Activated CD4-positive, alpha-beta memory T cell treated with anti-CD3 and anti-CD28 coated beads for 36 hours (primary cell): ENCODE measurements at regions not wholly inside any gene's neighbourhood (a gene's known extent, or its start where the extent isn't known, plus 50 kb on each side); places are given as distances from the start of the nearest gene placed in this dataset.

ENCODE experiments used
- CTCF ChIA-PET: fragments of 350-600 bp; sonication (Branson Sonifier 250); formaldehyde crosslinking; loops from one replicate; lab custom pipeline; 2021; ENCODE audit warnings: antibody characterized with exemption, inconsistent platforms; lab: Charles Lee
- POLR2A ChIA-PET: fragments of 350-600 bp; sonication (Branson Sonifier 250); formaldehyde crosslinking; loops from one replicate; lab custom pipeline; 2021; ENCODE audit warnings: antibody characterized with exemption; lab: Charles Lee
- DNase-seq: peaks from one replicate; pipeline ENCODE4 v3.0.0-alpha.2; 2020
- H3K27ac Mint-ChIP-seq: one replicate; pipeline ENCODE4 v1.8.0; 2021; ENCODE audit warnings: mixed read lengths
- H3K27me3 Mint-ChIP-seq: one replicate; pipeline ENCODE4 v1.8.0; 2021; ENCODE audit warnings: mixed read lengths
- H3K36me3 Mint-ChIP-seq: one replicate; pipeline ENCODE4 v1.8.0; 2021; ENCODE audit warnings: mixed read lengths
- H3K4me1 Mint-ChIP-seq: one replicate; pipeline ENCODE4 v1.8.0; 2021; ENCODE audit warnings: low read depth, mixed read lengths
- H3K4me3 Mint-ChIP-seq: one replicate; pipeline ENCODE4 v1.8.0; 2021; ENCODE audit warnings: mild to moderate bottlenecking, mixed read lengths
- H3K9me3 Mint-ChIP-seq: one replicate; pipeline ENCODE4 v1.8.0; 2021; ENCODE audit warnings: mixed read lengths
- intact Hi-C: fragments of 100-400 bp; cut with micrococcal nuclease; formaldehyde crosslinking; loops from one replicate; pipeline ENCODE4 v1.15.1; 2023

GRCh38 chr4:45621971-45622370 lies 501.9 kb downstream of the GABRG1 start:
- CTCF ChIA-PET, result no interaction called here
- H3K4me3 Mint-ChIP-seq, result no peak overlapping the region
- no peaks in the 10 kb centered on the region for H3K36me3 Mint-ChIP-seq
- intact Hi-C loops, result no loop called here
- H3K9me3 Mint-ChIP-seq, result no peaks in the 10 kb centered on the region
- no peaks in the 10 kb centered on the region for H3K4me1 Mint-ChIP-seq
- no peaks in the 10 kb centered on the region for H3K27me3 Mint-ChIP-seq
- no peak overlapping the region for H3K27ac Mint-ChIP-seq
- no peak for DNase-seq
- POLR2A ChIA-PET, result no interaction called here

GRCh38 chr4:45620808-45621207 lies 503.0 kb downstream of the GABRG1 start:
- no peak for DNase-seq
- POLR2A ChIA-PET, result no interaction called here
- CTCF ChIA-PET, result no interaction called here
- H3K4me1 Mint-ChIP-seq, result no peaks in the 10 kb centered on the region
- no peaks in the 10 kb centered on the region for H3K36me3 Mint-ChIP-seq
- H3K9me3 Mint-ChIP-seq, result no peaks in the 10 kb centered on the region
- H3K27ac Mint-ChIP-seq, result no peak overlapping the region
- H3K4me3 Mint-ChIP-seq, result no peak overlapping the region
- no peaks in the 10 kb centered on the region for H3K27me3 Mint-ChIP-seq
- intact Hi-C loops, result no loop called here

DNA sequence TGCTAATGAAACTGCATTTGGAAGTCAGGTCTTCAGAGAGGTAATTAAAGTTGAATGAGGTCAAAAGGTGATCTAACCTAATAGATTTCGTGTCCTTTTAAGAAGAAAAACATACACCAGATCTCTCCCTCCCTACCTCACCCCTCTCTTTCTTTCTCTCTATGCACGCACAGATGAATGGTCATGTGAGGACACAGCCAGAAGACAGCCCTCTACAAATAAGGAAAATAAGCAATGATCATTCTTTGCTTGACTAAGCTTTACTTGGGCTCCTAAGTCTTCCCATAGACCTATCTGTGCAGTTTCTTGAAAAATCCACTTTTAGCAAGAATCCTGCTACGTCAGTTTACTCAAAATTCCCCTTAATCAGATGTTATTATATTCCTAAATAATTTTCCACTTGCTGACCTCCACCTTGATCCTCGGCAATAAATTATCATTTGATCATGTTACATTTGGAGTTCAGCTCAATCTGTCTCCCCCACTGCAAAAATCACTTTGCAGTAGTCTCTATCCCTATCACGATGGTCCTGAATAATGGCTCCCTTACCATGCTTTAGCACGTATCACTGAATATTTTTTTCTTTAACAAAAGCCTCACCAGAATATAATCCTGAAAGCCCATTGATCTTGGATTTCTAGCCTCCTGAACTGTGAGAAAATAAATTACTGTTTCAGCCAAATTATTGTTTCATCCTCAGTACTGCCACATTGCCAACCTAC lies 527.3 kb downstream of the GABRG1 start:
- ChIA-PET CTCF (no interaction called here), POLR2A (no interaction called here)
- H3K27ac Mint-ChIP-seq, result no peak overlapping the region
- intact Hi-C loops, result no loop called here
- no peaks in the 10 kb centered on the region for H3K27me3 Mint-ChIP-seq
- peaks cover 16% of the 10 kb centered on the region for H3K9me3 Mint-ChIP-seq
- no peak overlapping the region for H3K4me3 Mint-ChIP-seq
- no peak for DNase-seq
- H3K4me1 Mint-ChIP-seq, result no peaks in the 10 kb centered on the region
- H3K36me3 Mint-ChIP-seq, result no peaks in the 10 kb centered on the region

- H3K36me3 Mint-ChIP-seq, result no peaks in the 10 kb centered on the region
- CTCF ChIA-PET, result no interaction called here
- intact Hi-C loops, result no loop called here
Measured at GRCh38 chr4:45580334-45580733, 543.5 kb downstream of the GABRG1 start.

GRCh38 chr4:45578874-45579273 lies 545.0 kb downstream of the GABRG1 start:
- H3K4me3 Mint-ChIP-seq, result no peak overlapping the region
- DNase-seq, result no peak
- intact Hi-C loops, result no loop called here
- H3K4me1 Mint-ChIP-seq, result no peaks in the 10 kb centered on the region
- CTCF ChIA-PET, result no interaction called here
- H3K9me3 Mint-ChIP-seq, result peaks cover 8% of the 10 kb centered on the region
- H3K36me3 Mint-ChIP-seq, result no peaks in the 10 kb centered on the region
- H3K27me3 Mint-ChIP-seq, result no peaks in the 10 kb centered on the region
- POLR2A ChIA-PET, result no interaction called here
- no peak overlapping the region for H3K27ac Mint-ChIP-seq

More at GRCh38 chr4:45580334-45580733, 543.5 kb downstream of the GABRG1 start:
- H3K4me3 Mint-ChIP-seq, result no peak overlapping the region
- H3K27ac Mint-ChIP-seq, result no peak overlapping the region
- no peaks in the 10 kb centered on the region for H3K4me1 Mint-ChIP-seq
- no peaks in the 10 kb centered on the region for H3K27me3 Mint-ChIP-seq
- DNase-seq, result no peak
- POLR2A ChIA-PET, result no interaction called here
- peaks cover 12% of the 10 kb centered on the region for H3K9me3 Mint-ChIP-seq

DNA sequence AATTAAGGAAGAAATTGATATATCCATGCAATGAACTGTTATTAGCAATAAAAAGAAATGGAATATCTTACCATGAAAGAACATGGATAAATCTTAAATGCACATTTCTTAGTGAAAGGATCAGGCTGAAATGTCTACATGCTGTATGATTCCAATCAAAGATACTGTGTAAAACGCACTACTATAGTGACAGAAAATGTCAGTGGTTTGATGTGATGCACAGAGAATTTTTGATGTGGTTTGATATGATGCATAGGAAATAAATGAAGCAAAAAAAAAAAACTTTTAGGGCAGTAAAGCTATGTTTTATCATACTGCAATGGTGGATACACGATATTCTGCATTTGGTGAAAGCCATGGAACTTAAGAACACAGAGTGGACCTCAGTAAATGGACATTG lies 547.6 kb downstream of the GABRG1 start:
- H3K36me3 Mint-ChIP-seq, result no peaks in the 10 kb centered on the region
- H3K27me3 Mint-ChIP-seq, result no peaks in the 10 kb centered on the region
- no peak for DNase-seq
- H3K4me1 Mint-ChIP-seq, result no peaks in the 10 kb centered on the region
- intact Hi-C loops, result no loop called here
- peaks cover 7% of the 10 kb centered on the region for H3K9me3 Mint-ChIP-seq
- ChIA-PET POLR2A (no interaction called here), CTCF (no interaction called here)
- H3K27ac Mint-ChIP-seq, result no peak overlapping the region
- no peak overlapping the region for H3K4me3 Mint-ChIP-seq

- H3K4me3 Mint-ChIP-seq, result no peak overlapping the region
Measured at GRCh38 chr4:45569619-45570018, 554.2 kb downstream of the GABRG1 start.

GRCh38 chr4:45568694-45569093 lies 555.2 kb downstream of the GABRG1 start:
- H3K27ac Mint-ChIP-seq, result no peak overlapping the region
- no peak for DNase-seq
- ChIA-PET POLR2A (no interaction called here), CTCF (no interaction called here)
- no peaks in the 10 kb centered on the region for H3K4me1 Mint-ChIP-seq
- H3K27me3 Mint-ChIP-seq, result no peaks in the 10 kb centered on the region
- peaks cover 4% of the 10 kb centered on the region for H3K9me3 Mint-ChIP-seq
- no peak overlapping the region for H3K4me3 Mint-ChIP-seq
- H3K36me3 Mint-ChIP-seq, result no peaks in the 10 kb centered on the region
- intact Hi-C loops, result no loop called here

More at GRCh38 chr4:45569619-45570018, 554.2 kb downstream of the GABRG1 start:
- ChIA-PET CTCF (no interaction called here), POLR2A (no interaction called here)
- Mint-ChIP-seq H3K27me3 (no peaks in the 10 kb centered on the region), H3K9me3 (peaks cover 6% of the 10 kb centered on the region), H3K27ac (no peak overlapping the region), H3K4me1 (no peaks in the 10 kb centered on the region), H3K36me3 (no peaks in the 10 kb centered on the region)
- DNase-seq, result no peak
- intact Hi-C loops, result no loop called here

DNA sequence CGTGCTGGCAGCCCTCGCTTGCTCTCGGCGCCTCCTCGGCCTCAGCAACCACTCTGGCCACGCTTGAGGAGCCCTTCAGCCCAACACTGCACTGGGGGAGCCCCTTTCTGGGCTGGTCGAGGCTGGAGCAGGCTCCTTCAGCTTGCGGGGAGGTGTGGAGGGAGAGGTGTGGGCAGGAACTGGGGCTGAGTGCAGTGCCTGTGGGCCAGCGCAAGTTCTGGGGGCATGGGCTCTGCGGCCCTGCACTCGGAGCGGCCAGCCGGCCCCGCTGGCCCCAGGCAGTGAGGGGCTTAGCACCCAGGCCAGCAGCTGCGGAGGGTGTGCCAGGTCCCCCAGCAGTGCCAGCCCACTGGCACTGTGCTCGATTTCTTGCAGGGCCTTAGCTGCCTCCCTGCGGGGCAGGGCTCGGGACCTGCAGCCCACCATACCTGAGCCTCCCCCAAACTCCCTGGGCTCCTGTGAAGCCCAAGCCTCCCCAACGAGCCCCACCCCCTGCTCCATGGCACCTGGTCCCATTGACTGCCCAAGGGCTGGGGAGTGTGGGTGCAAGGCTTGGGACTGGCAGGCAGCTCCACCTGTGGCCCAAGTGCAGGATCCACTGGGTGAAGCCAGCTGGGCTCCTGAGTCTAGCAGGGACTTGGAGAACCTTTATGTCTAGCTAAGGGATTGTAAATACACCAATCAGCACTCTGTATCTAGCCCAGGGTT lies 556.8 kb downstream of the GABRG1 start:
- intact Hi-C loops, result no loop called here
- Mint-ChIP-seq H3K4me1 (no peaks in the 10 kb centered on the region), H3K36me3 (no peaks in the 10 kb centered on the region), H3K27me3 (no peaks in the 10 kb centered on the region), H3K4me3 (no peak overlapping the region), H3K9me3 (peaks cover 4% of the 10 kb centered on the region), H3K27ac (no peak overlapping the region)
- DNase-seq, result no peak
- CTCF ChIA-PET, result no interaction called here
- POLR2A ChIA-PET, result no interaction called here

DNA sequence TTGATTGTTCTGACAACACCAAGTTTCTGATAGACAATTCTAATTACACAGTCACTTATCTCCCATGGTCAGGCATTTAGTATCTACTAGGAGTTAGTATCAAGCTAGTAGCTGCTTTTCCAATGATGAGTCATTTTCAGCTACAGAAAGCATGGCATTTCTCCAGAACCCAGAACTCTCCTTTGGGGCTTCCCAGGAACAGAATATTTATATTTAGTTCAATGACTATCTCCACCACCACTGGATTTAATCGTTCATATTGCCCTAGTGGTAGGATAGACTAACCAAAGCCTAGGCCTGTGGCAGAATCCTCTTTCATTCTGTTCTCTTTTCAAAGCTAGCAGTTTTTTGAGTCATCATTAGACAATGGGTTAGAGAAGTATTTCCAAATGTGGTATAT lies 569.4 kb downstream of the GABRG1 start:
- no peaks in the 10 kb centered on the region for H3K36me3 Mint-ChIP-seq
- peaks cover 15% of the 10 kb centered on the region for H3K9me3 Mint-ChIP-seq
- H3K4me1 Mint-ChIP-seq, result no peaks in the 10 kb centered on the region
- H3K27ac Mint-ChIP-seq, result no peak overlapping the region
- intact Hi-C loops, result no loop called here
- no peak for DNase-seq
- ChIA-PET CTCF (no interaction called here), POLR2A (no interaction called here)
- H3K4me3 Mint-ChIP-seq, result no peak overlapping the region
- no peaks in the 10 kb centered on the region for H3K27me3 Mint-ChIP-seq

GRCh38 chr4:45550766-45551366 lies 573.0 kb downstream of the GABRG1 start:
- ChIA-PET CTCF (no interaction called here), POLR2A (no interaction called here)
- Mint-ChIP-seq H3K9me3 (peaks cover 19% of the 10 kb centered on the region), H3K36me3 (no peaks in the 10 kb centered on the region), H3K4me1 (no peaks in the 10 kb centered on the region), H3K4me3 (no peak overlapping the region), H3K27ac (no peak overlapping the region), H3K27me3 (no peaks in the 10 kb centered on the region)
- intact Hi-C loops, result no loop called here
- no peak for DNase-seq

DNA sequence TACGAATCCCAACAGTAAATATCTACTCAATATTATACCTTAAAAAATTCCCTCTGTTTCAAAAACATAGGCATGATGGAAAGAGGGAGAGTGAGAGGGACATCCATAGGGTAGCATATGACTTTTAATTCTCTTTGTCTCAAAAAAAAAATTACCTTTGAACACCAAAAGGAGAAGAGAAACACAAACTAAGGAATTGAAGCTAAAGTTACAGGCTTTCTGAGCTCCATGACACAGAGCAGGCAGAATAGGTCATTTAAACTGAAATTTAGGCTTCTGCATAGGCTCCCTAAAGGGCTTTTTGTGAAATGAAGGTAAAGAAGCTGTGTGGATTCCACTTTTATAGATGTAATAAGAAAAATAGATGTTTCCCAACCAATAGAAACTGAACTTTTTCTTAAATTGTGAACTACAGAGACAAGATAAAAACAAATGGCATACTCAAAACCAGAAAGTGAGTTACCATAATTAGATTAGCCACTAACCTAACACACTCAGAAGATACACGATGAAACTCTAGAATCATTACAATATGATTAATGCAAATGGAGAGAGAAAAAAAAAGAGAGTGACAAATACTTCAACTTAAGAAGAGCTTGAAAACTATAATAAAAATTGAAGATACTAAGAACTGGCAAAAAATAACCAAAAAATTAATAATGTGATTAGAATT lies 584.6 kb downstream of the GABRG1 start:
- Mint-ChIP-seq H3K9me3 (peaks cover 5% of the 10 kb centered on the region), H3K36me3 (no peaks in the 10 kb centered on the region), H3K27ac (no peak overlapping the region), H3K27me3 (no peaks in the 10 kb centered on the region), H3K4me3 (no peak overlapping the region), H3K4me1 (no peaks in the 10 kb centered on the region)
- POLR2A ChIA-PET, result no interaction called here
- CTCF ChIA-PET, result no interaction called here
- intact Hi-C loops, result no loop called here
- no peak for DNase-seq
